Amniotic stem cell (primary cell): ENCODE measurements at regions not wholly inside any gene's neighbourhood (a gene's known extent, or its start where the extent isn't known, plus 50 kb on each side); places are given as distances from the start of the nearest gene placed in this dataset.

Source experiments
- DNase-seq: peaks from one replicate; lab custom pipeline; 2025; lab: John Stamatoyannopoulos, UW

DNA sequence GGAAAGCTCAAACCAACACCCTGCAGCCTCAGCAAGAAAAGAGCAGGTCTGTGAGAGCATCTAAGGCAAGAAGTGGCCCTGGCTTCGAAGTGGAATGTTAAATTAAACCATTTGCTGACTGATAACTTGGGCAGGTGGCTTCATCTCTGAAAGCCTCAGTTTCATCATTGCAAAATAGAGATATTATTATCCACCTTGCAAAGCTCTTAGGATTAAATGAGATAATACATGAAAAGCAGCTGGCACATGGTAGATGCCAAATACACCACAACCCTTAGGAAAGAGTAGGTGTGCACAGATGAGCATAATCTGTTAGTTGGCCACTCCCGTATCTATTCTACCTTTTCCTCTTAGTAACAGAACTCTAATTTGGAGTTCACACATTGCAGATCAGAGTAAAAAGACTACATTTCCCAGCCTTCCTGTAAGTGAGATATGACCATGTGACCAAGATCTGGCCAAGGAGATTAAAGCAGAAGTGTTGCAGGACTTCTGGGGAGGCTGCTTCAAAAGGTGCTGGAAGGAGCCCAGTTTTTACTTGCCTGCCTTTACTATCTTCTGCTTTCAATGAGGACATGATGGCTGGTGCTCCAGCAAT lies 288.7 kb downstream of the SOX9 start:
- DNase-seq, result no peak

DNA sequence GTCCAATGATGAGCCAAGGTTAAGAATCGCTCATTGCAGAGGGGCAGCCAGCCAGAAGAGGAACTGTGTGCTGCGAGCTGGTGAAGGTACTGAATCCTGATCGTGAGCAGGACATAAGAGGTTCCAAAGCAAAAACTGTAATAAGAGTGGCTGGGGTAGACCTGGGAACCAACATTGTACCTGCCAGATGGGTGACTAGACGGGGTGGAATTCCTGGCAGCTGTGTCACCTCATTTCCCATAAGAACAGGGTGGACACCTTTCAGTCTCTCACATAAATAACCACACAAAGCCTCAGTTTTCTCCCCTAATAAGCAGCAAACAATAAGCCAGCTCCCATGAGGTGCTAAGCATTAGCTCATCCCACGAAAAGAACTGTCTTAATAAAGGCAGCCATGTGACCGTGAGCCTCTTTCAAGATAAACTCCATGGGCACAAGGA lies 290.3 kb downstream of the SOX9 start:
- no peak for DNase-seq

DNA sequence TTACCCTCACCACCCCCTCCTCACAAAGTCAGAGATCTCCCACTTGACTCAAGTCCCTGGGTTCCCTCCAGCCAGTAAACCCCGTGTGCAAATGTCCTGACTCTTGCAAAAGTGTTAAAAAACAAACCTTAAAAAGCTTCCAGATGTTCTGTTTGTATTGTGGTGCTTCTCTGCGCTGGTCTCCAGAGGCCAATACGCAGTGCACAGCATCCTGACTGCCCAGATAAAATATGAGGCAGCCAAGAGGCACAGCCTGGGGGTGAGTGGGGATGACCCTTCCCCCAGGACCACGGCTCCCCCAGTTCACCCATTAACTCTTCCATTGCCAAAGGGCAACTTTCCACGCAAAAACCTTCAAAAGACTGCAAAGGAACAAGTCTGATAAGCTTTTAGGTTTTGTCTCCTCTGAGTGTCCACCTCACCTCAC lies 291.8 kb downstream of the SOX9 start:
- DNase-seq, result no peak

DNA sequence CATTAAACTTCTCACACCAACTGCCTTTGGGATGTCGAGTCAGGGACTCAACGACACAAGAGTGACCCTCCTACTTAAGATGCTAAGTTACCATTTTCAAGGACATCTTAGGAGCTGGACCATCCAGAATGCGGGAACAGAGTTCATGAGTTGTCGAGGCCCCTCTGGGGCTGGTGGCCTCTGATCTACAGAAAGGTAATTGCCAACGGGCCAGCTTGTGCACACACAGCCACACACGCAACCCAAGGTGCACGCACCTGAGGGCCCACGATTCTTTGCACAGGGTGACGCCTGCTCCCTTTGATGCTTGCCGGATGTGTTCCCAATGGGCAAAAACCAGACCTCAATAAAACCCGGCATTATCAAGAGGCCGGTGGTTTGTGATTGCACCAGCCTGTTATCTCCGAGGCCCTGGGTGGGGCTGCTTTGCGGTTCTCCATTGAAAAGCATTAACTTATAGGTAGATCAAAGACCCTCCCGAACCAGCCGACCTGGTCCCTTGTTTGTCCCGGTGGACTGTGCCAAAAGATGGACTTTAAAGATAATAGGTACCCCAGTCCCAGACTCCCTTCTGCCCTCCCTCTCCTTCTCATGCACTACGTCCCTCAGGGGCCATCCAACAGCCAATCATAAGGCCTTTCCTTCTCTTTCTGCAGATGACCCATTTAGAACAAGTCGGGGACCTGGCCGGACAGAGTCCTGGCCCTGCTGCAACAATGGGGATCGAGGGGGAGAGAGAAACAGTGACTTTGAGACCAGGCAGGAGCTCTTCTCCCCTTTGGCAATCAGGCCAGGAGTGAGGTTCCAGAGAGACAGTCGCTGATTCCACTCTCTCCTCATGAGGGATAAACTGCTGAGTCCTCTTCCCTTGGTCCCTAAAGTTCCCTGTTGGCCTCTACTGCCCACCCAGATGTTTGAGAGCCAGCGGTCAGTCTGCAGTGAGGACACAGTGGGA lies 292.5 kb downstream of the SOX9 start:
- DNase-seq, result no peak

DNA sequence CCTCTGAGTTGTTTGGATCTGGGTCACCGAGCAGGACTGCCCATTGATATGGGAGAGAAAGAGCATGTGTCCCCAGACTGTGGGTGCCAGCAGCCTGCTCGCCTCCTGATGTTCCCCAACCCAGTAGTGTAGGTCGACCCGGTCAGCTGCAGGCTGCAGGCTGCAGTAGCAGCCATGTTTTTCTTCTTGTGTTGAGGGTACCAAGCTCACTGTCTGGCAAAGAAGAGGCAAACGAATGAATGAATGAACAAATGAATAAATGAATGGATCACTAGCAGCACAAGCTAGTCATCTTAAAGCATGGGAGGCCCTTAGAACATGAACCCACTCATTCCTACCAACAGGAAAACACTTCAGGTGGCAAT lies 293.2 kb downstream of the SOX9 start:
- DNase-seq, result no peak

DNA sequence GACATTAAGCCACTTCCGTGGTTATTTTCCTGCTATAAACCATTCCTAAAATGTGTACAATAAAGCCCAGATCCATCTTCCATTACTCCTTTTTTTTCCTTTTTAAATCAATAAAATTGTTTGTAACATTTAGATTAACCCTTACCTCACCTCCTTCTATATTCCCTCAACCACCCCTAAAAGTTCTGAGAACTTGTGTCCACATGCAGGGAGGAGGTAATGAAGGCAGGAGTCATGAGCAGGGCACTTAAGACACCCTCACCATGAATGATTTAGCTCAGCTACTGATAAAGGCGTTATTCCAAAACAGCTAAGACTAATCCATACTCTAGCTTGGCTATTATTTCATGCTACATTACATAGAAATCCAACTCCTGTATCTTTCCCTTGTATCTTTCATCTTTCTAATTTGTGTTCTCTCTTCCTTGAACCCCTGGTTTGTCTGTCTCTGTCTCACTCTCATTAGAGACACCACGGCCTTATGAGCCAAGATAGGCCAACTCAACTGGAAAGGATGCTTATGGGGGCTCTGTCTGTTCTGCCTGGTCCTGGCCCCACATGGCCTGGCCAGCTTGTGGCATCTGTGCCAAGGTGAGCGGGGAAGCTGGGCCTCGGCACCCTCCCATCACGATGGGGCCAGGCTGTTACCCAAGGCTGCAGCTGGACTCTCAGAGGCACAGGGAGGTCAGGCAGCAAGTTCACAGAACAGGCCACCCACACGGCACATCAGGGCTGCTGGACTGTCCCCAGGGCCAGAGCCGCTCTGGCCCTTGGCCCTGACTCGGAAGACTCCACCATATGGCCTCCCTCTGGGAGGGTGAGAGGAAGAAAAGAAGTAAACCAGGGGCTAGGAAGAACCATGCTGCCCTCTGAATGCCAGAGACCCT lies 294.4 kb downstream of the SOX9 start:
- no peak for DNase-seq

DNA sequence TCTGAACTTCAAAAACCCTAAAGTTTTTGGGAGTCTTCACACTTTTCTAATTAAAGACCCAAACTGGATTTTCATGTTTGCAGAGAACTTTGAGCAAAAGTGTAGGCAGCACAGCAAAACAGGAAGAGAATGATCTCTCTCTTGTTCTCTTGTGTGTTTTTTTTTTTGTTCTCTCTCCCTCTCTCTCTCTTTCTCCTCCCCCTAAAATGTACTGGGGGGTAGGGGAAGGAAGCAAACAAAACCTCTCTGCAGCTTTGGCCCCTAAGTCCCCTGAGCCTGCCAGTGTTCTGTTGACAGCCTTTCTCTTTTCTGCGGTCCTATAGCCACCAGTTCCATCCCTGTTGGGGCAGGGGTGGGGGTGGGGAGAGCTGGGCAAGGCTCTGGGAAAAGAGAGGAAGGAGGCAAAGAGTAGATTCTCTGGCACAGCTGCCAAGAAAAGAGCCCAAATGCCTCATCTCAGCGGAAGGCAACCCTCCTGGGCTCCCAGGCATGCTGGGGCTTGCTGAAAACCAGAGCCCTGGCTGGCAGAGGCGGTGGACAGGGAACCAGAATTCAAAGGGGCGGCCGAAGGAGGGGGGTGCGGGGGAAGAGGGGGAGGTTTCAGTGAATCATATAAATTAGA lies 295.3 kb downstream of the SOX9 start:
- no peak for DNase-seq

DNA sequence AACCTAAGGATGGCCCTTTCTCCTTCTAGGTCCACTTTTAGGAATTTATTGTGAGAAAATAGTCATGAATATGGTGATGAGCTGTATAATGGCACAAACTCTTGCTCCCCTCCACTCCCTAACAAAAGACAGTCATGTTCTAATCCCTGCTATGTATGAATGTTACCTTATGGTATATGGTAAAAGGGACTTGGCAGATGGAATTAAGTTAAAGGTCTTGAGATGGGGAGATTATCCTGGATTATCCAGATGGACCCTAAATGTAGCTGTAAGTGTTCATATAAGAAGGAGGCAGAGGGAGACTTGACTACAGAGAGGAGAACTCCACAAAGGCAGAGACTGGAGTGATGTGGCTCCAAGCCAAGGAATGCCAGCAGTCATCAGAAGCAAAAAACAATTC lies 296.1 kb downstream of the SOX9 start:
- no peak for DNase-seq

DNA sequence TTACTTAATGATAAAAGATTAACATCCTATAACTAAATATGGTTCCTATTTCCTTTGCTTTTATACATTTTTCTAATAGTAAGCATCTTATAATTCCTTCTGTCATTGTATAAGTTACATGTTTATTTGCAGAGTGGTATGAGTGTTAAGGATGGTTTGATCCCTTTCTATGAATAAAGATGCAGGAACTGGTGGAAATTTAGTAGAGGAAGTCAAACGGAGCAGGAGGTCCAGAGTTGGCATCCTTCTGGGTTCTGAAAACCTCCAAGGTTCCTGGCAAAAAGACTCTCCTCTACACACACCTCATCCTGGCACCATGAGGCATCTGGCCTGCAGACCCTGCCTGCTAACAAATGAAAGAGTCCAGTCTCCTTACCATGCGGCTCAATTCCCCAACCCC lies 296.8 kb downstream of the SOX9 start:
- no peak for DNase-seq

DNA sequence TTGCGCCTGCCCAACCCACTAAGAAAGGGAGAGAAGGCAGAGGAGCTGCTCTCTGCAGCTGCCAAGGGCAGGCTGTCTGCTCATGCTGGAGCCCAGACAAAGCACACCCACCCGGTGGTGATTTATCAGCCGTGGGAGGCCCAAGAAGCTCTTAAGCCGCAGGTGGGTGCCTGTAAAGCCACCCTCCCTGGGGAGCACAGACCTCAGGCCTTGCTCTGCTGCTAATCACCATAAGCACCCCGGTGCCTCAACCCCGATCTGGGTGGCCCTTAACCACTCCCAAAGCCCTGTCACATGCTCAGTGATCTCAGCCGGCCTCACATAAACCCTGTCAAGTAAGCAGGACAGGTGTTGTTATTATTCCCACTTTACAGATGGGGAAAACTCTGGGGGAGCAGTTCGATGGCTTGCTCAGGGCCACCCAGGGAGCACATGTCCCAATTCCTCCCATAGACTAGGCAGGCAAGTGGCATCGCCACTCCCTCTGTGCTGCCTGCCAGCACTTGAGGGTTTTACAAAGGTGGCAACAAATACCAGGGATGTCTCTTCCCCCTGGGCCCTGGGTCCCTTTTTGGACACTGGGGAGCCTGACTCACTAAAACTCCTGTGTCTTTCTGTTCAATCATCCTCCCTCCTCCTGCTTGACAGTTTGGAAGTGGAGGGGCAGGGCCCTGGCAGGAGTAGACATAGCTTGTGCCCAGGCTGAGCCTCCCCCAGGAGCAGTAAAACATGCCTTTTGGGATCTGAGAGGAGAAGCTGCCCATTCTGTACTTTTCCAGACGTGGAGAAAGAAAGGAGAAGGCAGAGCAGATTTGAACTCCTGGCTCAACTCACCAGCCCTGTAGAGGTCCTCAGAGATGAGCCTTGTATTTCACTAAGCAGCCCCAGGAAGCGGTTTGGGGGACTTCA lies 299.3 kb downstream of the SOX9 start:
- DNase-seq, result no peak

DNA sequence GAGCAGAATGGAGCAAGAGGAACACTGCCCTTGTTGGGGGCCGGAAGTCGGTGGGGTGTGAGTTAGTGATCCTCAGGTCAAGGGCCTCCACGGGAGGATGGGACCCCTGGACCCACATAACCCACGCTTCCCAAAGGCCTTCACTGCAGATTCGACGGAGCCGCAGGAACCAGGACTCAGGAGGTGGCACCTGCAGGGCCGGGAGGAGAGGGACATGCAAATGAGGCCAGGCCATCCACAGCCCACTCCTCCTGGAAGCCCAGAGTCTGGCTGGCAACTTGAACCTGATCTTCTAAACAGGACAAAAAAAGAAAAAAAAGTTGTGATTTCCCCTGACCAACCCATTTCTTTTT lies 299.9 kb downstream of the SOX9 start:
- no peak for DNase-seq

DNA sequence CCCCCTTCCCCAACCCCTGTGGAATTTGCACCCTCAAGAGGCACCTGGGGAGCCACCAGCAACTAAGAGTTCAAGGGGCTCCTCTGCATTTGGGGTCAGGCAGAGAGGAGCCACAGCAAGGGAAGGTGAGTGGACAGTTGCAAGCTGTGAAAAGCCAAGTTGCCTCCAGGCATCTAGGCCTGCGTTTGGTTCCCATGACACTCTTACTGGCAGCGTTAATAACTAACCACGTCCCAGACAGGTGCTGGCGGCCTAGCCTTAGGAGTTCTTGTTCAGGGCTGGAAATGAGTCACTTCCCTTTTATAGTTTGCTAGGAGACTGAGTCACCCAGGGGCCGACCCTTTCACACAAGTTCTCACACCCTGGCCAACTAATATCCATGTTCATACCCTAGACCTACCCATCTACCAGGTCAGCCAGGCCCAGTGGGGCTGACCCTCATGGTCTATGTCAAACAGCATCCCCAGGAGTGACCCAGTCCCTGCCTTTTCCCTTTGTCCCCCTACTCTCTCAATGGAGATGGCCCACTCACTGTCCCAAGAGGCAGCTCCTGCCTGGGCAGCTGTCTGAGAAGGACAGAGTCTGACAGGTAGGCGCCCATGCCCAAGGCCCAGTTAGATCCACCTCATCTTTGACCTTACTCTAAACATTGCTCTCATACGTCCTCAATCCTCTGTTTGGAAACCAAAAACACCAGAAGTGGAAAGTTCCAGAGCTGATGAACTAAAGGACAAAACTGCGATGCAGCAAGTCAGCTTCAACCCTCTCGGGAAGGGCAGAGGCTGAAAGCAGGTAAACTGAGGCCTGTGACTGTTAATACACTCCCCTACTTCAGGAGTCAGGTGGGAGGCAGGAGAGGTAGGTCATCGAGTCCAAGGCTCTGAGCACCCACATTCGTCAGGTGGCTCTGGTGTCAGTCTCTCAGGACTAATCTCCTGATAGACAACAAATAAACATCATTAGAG lies 300.6 kb downstream of the SOX9 start:
- peak; percentile 69 for DNase-seq

DNA sequence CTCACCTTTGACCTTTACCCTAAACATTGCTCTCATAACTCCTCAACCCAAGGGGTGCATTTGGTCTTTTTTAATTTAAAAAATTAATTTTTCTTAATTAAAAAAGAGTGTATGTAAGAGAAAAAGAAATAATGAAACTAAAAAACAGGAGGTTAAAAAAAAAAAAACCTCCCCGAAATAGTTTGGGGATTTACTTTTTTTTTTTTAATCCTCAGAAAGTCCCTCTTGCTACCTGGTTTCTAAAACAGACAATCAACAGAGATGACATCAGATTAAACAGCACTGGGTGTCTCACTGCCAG lies 301.3 kb downstream of the SOX9 start:
- DNase-seq, result no peak

DNA sequence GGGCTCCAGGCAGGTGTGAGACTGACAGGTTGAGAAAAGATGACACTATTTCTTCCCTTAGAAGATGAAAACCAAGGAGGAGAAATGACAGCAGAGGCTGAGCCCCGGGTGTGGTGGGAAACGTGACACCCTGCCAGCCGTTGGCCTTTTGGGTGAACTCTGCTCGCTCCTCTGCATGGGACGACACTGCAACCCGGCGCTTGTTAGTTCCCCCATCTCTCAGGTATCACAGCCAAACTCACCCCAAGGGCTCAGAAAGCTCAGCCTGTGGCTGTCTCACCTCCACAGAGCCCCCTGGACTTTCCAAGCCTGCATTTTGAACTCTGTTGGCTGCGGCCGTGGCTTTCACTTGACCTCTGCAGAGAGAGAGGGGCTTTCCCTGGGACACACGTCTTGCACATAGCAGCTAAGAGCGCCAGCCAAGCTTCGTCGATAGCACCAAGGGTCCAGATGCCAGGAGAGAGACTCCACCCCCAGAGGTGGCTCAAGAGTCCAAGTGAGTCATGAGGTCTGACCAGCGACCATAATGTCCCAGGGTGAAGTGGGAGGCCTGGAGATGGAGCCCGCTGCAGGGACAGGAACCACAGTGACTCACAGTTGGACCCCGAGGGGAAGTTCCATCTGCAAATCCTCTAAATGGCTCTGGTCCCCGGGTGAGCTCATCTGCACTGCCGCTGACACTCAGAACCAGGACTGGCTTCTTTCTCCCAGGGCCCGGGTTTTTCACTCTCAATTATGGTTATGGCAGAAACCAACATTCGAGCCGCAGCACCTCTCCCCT lies 301.9 kb downstream of the SOX9 start:
- peak; percentile 82 for DNase-seq

DNA sequence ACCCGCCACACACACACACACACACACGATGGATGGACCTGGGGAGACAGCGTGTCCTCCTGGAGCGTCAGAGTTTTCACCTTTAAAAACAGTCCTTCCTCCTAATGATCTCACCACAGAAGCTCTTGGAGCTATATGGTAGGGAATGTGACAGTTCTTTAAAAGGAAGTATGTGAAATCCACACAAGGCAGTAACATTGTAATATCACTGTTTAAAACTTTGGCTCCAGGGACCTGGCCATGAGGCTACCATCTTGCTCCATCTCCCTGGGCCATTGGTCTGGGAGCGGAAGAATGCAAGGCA lies 302.4 kb downstream of the SOX9 start:
- DNase-seq, result no peak

DNA sequence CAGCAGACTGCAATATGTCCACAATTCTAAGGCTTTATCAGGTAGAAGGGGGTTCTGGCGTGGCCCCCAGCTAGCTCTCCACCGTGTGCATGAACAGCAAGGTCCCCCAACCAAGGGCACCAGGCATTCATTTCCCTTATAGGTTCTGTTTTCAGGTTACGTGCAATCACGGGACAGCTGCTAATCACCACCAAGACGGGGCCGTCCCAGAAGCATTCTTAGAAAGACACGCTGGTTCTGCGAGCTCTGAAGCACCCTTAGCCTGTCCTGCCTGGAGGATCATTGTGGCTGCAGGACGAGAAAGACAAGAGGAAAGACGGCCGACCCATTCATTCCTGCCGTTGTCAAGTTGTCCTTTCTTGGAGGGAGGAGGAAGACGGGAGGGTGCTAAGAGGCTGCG lies 302.9 kb downstream of the SOX9 start:
- DNase-seq, result no peak

DNA sequence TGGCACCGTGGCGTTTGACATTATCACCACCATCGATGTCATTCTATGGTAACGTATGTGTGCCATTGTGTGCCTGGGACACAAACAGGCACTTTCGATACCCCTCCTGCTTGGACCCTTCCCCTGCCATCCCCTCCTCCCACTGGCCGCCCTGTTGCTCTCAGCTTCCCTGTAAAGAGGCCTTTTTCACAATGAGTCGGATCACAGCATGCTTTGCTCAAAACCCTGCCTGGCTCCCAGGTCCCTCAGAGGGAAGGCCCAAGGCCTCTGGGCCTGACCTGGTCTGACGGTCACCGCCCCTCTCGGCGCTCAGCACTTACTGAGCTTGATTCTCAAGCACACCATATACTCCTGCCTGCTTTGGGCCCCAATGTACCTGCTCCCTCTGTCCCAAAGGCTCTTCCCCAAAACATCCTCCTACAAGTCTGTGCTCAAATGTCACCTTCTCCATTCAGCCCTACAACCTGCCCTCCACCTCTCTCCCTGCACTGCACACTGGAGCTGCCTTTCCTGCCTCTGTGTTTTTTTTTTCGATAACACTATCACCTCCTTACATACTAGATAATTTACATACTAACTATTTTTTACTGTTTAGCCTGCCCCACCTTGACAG lies 303.8 kb downstream of the SOX9 start:
- DNase-seq, result no peak

DNA sequence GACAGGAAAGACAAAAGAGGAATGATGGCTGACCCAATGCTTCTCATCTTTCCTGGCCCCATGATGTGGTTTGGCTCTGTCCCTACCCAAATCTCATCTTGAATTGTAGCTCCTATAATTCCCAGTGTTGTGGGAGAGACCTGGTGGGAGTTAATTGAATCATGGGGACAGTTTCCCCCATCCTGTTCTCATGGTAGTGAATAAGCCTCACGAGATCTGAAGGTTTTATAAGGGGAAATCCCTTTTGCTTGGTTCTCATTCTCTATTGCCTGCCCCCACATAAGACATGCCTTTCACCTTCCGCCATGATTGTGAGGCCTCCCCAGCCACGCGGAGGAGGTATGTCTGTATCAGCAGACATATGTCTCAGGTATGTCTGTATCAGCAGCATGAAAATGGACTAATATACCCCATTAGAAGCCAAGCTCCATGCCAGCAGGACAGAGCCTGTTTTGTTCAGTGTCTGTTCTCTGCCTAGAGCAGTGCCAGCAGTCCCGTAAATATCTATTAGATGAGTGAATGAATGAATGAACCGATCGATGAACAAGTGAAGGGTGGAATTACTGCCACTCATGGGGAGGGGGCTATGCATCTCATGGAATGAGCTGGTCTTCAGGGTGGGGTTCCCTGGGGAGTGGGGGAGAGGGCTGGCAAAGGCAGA lies 304.4 kb downstream of the SOX9 start:
- no peak for DNase-seq

DNA sequence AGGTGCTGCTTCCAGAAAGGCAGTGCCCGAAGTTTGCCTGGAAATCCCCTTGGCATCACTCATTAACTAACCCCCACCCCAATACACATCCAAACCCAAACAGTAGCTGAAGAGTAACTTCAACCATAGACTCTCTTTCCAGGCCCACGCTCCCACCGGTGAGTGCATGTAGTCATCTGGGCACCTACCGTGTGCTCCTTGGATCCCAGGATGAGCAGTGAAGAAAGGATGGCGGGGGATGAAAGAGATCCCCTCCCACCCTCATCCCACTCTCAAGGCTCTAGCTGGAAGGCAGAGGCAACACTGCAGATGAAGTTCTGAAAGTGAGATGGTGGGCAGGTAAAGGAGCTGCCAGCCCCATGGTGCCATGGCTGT lies 305.0 kb downstream of the SOX9 start:
- DNase-seq, result no peak
